ENCODE measurements at regions not wholly inside any gene's neighbourhood (a gene's known extent, or its start where the extent isn't known, plus 50 kb on each side); places are given as distances from the start of the nearest gene placed in this dataset.

DNA sequence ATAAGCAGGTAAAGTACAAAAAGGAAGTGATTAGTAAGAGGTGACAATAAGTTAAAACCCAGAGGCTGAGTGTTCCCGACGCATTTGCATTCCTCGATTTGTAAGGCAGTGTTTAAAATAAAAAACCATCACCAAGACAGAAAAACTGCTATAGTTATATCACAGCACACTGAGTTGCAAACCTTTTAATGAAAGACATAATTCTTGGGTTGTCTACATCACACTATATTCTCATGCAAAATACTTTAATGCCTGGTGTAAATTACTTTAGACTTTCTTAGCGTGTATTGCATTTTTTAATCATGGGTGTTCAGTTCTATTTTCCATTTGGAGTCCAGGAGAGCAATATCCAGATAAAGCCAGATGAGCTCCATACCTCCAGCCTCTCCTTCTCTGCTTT lies 458.5 kb downstream of the MTX2 start:
- ChIA-PET CTCF (ENCODE audit: low intra/inter-chr PET ratio, low total read pairs) (no interaction called here), POLR2A (no interaction called here)
- no peak for DNase-seq (ENCODE audit: low spot score)
- H3K27ac ChIP-seq (ENCODE audit: extremely low read length, insufficient read depth, low read length): no peak overlapping the region
- H3K27me3 ChIP-seq (ENCODE audit: control insufficient read depth in 1 of 2, insufficient read depth in 2 of 2, low read length in 2 of 2): peaks cover 0 to 20% of the 10 kb centered on the region in 2 experiments; a peak in 2 of 5 replicates
- no peaks in the 10 kb centered on the region for H3K4me1 ChIP-seq (ENCODE audit: insufficient read depth, low read length)
- H3K36me3 ChIP-seq (replicated peaks in 1 of 2; ENCODE audit: control insufficient read depth in 1 of 2, insufficient read depth in 2 of 2, low read length in 2 of 2): no peaks in the 10 kb centered on the region
- WGBS (ENCODE audit: low lambda C conversion rate): 0% methylated on average over 4 of the region's 4 CpGs
- no peak overlapping the region for H3K4me2 ChIP-seq (ENCODE audit: low read depth, low read length)
- no peaks in the 10 kb centered on the region for H3K9me3 ChIP-seq (ENCODE audit: low read length)
- FAIRE-seq: no peak
- no peak overlapping the region for H3K9ac ChIP-seq (ENCODE audit: insufficient read depth, low read depth, low read length)
- no peaks in the 10 kb centered on the region for H4K20me1 ChIP-seq (ENCODE audit: insufficient read depth, low read length)
- no peak for ATAC-seq
- no TSS peak for BruUV-seq (replicated peaks)
- H2AFZ ChIP-seq (ENCODE audit: low read length): no peak overlapping the region
- H3K79me2 ChIP-seq (ENCODE audit: insufficient read depth, low read length): no peaks in the 10 kb centered on the region
- no peak for TF ChIP-seq SMAD9 (CRISPR knock-in tag; IDR thresholded peaks at IDR 0.05)
- TF ChIP-seq KDM5A (IDR thresholded peaks at IDR 0.05; ENCODE audit: borderline replicate concordance, low read length): no peak
- no peak for TF ChIP-seq MYC (CRISPR knock-in tag; IDR thresholded peaks at IDR 0.05; ENCODE audit: borderline replicate concordance)
- no peak for TF ChIP-seq ZNF660 (CRISPR knock-in tag; IDR thresholded peaks at IDR 0.05; ENCODE audit: borderline replicate concordance, low read depth)
- no peak for TF ChIP-seq ZSCAN9 (CRISPR knock-in tag; IDR thresholded peaks at IDR 0.05; ENCODE audit: borderline replicate concordance)
- no peak for TF ChIP-seq SMAD3 (CRISPR knock-in tag; IDR thresholded peaks at IDR 0.05)
- H3K4me3 ChIP-seq (replicated peaks in 1 of 3; ENCODE audit: insufficient read depth in 1 of 3, low read depth in 2 of 3, low read length in 3 of 3): no peak overlapping the region
- intact Hi-C loops (cut with micrococcal nuclease; ENCODE audit: unreplicated experiment) (no loop called here), in situ Hi-C loops (cut with HindIII; ENCODE audit: extremely low pct_ligation_motif_present, low pct_unique_long_range_greater_than_20kb) (no loop called here)

DNA sequence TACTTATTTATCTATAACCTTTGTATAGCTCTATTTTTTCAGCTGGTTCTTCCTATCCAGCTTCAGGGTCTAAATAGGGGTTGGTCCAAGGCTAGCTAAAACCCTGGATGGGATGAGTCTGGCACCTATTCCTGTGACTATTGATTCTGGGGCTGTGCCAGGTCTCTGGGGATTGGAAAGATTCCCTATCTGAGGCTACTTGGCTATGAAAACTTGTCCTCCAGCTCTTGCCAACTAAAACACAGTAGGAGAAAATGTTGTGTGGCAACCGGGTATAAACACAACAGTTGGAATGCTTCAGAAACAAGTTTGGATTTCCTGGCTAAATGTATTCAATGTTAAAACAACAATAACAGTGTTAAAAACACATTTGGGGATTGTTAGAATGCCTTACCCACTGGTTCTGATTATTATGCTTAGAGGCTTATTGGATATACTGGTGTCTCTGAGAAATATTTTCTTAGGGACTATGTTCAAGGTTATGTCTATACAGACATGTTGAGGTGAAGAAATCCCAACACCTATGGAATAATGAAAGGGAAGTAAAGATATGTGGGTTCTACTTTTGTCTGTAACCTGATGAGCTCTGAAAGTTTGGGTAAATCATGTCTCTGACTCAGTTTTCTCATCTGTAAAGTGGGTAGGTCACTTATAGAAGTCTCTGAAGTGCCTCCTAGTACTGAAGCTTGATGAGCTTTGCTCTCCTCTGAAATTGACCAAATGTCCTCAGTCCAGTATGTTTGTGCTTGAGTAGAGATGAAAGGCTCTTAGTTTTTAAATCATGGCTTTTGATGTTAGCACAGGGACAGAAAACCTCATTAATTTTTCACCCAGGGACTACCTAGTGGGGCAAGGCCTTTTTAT lies 460.7 kb downstream of the MTX2 start:
- H3K4me2 ChIP-seq (ENCODE audit: low read depth, low read length): no peak overlapping the region
- in situ Hi-C loops (cut with HindIII; ENCODE audit: extremely low pct_ligation_motif_present, low pct_unique_long_range_greater_than_20kb) (no loop called here), intact Hi-C loops (cut with micrococcal nuclease; ENCODE audit: unreplicated experiment) (no loop called here)
- no TSS peak for BruUV-seq (replicated peaks)
- ChIA-PET CTCF (ENCODE audit: low intra/inter-chr PET ratio, low total read pairs) (no interaction called here), POLR2A (no interaction called here)
- H3K79me2 ChIP-seq (ENCODE audit: insufficient read depth, low read length): no peaks in the 10 kb centered on the region
- H3K27me3 ChIP-seq (ENCODE audit: control insufficient read depth in 1 of 2, insufficient read depth in 2 of 2, low read length in 2 of 2): peaks cover 0 to 21% of the 10 kb centered on the region in 2 experiments; a peak in 2 of 5 replicates
- H3K9ac ChIP-seq (ENCODE audit: insufficient read depth, low read depth, low read length): no peak overlapping the region
- no peak overlapping the region for H3K4me3 ChIP-seq (replicated peaks in 1 of 3; ENCODE audit: insufficient read depth in 1 of 3, low read depth in 2 of 3, low read length in 3 of 3)
- 0% methylated on average over 1 of the region's 1 CpG for WGBS (ENCODE audit: low lambda C conversion rate)
- H3K27ac ChIP-seq (ENCODE audit: extremely low read length, insufficient read depth, low read length): no peak overlapping the region
- H3K4me1 ChIP-seq (ENCODE audit: insufficient read depth, low read length): no peaks in the 10 kb centered on the region
- H3K9me3 ChIP-seq (ENCODE audit: low read length): no peaks in the 10 kb centered on the region
- ATAC-seq (no peak), DNase-seq (ENCODE audit: low spot score) (no peak), FAIRE-seq (no peak)
- H4K20me1 ChIP-seq (ENCODE audit: insufficient read depth, low read length): no peaks in the 10 kb centered on the region
- peak; percentile 36; the same call in 1 of the 2 replicates for TF ChIP-seq ZNF629 (CRISPR knock-in tag; conservative IDR thresholded peaks at IDR 0.05)
- TF ChIP-seq, protein P1, sequence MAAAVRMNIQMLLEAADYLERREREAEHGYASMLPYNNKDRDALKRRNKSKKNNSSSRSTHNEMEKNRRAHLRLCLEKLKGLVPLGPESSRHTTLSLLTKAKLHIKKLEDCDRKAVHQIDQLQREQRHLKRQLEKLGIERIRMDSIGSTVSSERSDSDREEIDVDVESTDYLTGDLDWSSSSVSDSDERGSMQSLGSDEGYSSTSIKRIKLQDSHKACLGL (CRISPR knock-in tag; IDR thresholded peaks at IDR 0.05): no peak
- no peaks in the 10 kb centered on the region for H3K36me3 ChIP-seq (replicated peaks in 1 of 2; ENCODE audit: control insufficient read depth in 1 of 2, insufficient read depth in 2 of 2, low read length in 2 of 2)
- H2AFZ ChIP-seq (ENCODE audit: low read length): no peak overlapping the region

Measured in HepG2 (cell line).